Caco-2 (cell line): ENCODE measurements at regions not wholly inside any gene's neighbourhood (a gene's known extent, or its start where the extent isn't known, plus 50 kb on each side); places are given as distances from the start of the nearest gene placed in this dataset.

Experiments
- BruUV-seq: library from RNA; stranded (reverse); fragments of 400-500 nt; replicated peaks from 2 replicates; lab custom pipeline; 2021; lab: Mats Ljungman, UMichigan
- CTCF ChIA-PET: fragments of 300-600 bp; sonication (Branson Sonifier 250); formaldehyde crosslinking; loops from one replicate; lab custom pipeline; 2022; ENCODE audit warnings: antibody characterized with exemption; lab: Charles Lee
- POLR2A ChIA-PET: fragments of 300-600 bp; sonication (Branson Sonifier 250); formaldehyde crosslinking; loops from one replicate; lab custom pipeline; 2022; ENCODE audit warnings: antibody characterized with exemption; lab: Charles Lee
- DNase-seq, 2 experiments: peaks; one replicate each; pipeline versions ENCODE4 v3.0.0 to v3.0.0-alpha.2; 2020 to 2022
- H3K27me3 ChIP-seq: replicated peaks from 2 replicates; pipeline ENCODE4 v1.6.0; 2011; ENCODE audit warnings: low read length; ENCODE audit not compliant: control insufficient read depth, insufficient read depth
- H3K36me3 ChIP-seq: 2 replicates; pipeline ENCODE4 v1.5.1; 2011; ENCODE audit warnings: low read length; ENCODE audit not compliant: control insufficient read depth, insufficient read depth
- H3K4me1 ChIP-seq: fragments of 250-450 bp; sonication (Bioruptor Pico); 2 replicates; pipeline ENCODE4 v1.5.1; 2020; ENCODE audit warnings: mild to moderate bottlenecking
- H3K4me3 ChIP-seq: 2 replicates; pipeline ENCODE4 v1.5.1; 2011; ENCODE audit warnings: low read depth, mild to moderate bottlenecking, control low read depth, low read length
- H3K9me3 ChIP-seq: fragments of 250-450 bp; sonication (Bioruptor Pico); 2 replicates; pipeline ENCODE4 v1.5.1; 2020; ENCODE audit warnings: mild to moderate bottlenecking, moderate library complexity
- H3K27ac Mint-ChIP-seq: one replicate; pipeline ENCODE4 v1.8.0; 2022; ENCODE audit warnings: mixed read lengths; ENCODE audit not compliant: unreplicated experiment
- H3K27me3 Mint-ChIP-seq: one replicate; pipeline ENCODE4 v1.8.0; 2022; ENCODE audit warnings: mixed read lengths; ENCODE audit not compliant: insufficient read depth, unreplicated experiment
- H3K36me3 Mint-ChIP-seq: one replicate; pipeline ENCODE4 v1.8.0; 2022; ENCODE audit warnings: mild to moderate bottlenecking, mixed read lengths; ENCODE audit not compliant: insufficient read depth, unreplicated experiment
- H3K4me1 Mint-ChIP-seq: one replicate; pipeline ENCODE4 v1.8.0; 2022; ENCODE audit warnings: low read depth, mixed read lengths; ENCODE audit not compliant: unreplicated experiment
- H3K4me3 Mint-ChIP-seq: one replicate; pipeline ENCODE4 v1.8.0; 2022; ENCODE audit warnings: mild to moderate bottlenecking, moderate library complexity, mixed read lengths; ENCODE audit not compliant: unreplicated experiment
- H3K9me3 Mint-ChIP-seq: one replicate; pipeline ENCODE4 v1.8.0; 2022; ENCODE audit warnings: mixed read lengths; ENCODE audit not compliant: unreplicated experiment
- intact Hi-C: fragments of 100-400 bp; cut with micrococcal nuclease; formaldehyde crosslinking; loops from one replicate; pipeline ENCODE4 v1.10.0; 2022; ENCODE audit not compliant: unreplicated experiment
- TF ChIP-seq, protein P1 (sequence below), 2 experiments: fragments of 200-600 bp in 1 of 2; IDR thresholded peaks; 1 replicate in 1 of 2; 2 replicates in 1 of 2; pipeline versions ENCODE4 v1.5.1 to v1.8.0; 2011 to 2022; ENCODE audit warnings: antibody characterized with exemption in 1 of 2, control low read depth in 1 of 2, inconsistent platforms in 1 of 2, low read depth in 1 of 2, low read length in 1 of 2, mild to moderate bottlenecking in 1 of 2, moderate library complexity in 1 of 2; ENCODE audit not compliant: insufficient read depth in 1 of 2, severe bottlenecking in 1 of 2, unreplicated experiment in 1 of 2

DNA sequence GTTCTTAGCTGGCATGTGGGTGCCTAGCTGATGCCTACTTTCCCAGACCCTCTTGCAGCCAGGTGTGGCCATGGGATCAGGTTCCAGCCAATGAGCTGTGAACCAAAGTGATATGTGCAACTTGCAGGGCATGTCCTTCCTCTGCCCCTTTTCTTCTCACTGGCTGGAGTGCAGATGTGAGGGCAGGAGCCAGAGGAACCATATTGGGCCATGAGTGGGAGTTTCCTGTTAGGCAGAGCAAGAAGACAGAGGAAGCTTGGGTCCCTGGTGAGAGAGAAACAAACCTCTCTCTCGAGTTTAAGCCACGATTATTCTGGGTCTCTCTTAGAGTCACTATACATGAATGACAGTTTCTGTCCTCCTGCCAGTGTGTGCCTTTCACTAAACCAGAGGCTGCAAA, 120.4 kb upstream of the STX18 start:
- H3K4me3 ChIP-seq: no peak overlapping the region
- H3K36me3 ChIP-seq: no peaks in the 10 kb centered on the region
- H3K4me1 ChIP-seq: peaks cover 30% of the 10 kb centered on the region
- POLR2A ChIA-PET: no interaction called here
- Mint-ChIP-seq H3K27me3 (no peaks in the 10 kb centered on the region), H3K4me1 (peaks cover 33% of the 10 kb centered on the region), H3K9me3 (no peaks in the 10 kb centered on the region), H3K27ac (peak overlapping the region; percentile 36), H3K36me3 (peaks cover 6% of the 10 kb centered on the region), H3K4me3 (no peak overlapping the region)
- no peak for DNase-seq
- TF ChIP-seq, protein P1, sequence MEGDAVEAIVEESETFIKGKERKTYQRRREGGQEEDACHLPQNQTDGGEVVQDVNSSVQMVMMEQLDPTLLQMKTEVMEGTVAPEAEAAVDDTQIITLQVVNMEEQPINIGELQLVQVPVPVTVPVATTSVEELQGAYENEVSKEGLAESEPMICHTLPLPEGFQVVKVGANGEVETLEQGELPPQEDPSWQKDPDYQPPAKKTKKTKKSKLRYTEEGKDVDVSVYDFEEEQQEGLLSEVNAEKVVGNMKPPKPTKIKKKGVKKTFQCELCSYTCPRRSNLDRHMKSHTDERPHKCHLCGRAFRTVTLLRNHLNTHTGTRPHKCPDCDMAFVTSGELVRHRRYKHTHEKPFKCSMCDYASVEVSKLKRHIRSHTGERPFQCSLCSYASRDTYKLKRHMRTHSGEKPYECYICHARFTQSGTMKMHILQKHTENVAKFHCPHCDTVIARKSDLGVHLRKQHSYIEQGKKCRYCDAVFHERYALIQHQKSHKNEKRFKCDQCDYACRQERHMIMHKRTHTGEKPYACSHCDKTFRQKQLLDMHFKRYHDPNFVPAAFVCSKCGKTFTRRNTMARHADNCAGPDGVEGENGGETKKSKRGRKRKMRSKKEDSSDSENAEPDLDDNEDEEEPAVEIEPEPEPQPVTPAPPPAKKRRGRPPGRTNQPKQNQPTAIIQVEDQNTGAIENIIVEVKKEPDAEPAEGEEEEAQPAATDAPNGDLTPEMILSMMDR (IDR thresholded peaks at IDR 0.05; ENCODE audit: insufficient read depth in 1 of 2, low read depth in 1 of 2, low read length in 1 of 2, severe bottlenecking in 1 of 2, unreplicated experiment in 1 of 2): no peak
- no peaks in the 10 kb centered on the region for H3K9me3 ChIP-seq
- H3K27me3 ChIP-seq: no peaks in the 10 kb centered on the region
- no TSS peak for BruUV-seq
- intact Hi-C loops: loop anchor here (10.0 kb wide), 2 partner anchors 177 to 203 kb away; no protein-coding TSS in a partner anchor
- CTCF ChIA-PET: no interaction called here

DNA sequence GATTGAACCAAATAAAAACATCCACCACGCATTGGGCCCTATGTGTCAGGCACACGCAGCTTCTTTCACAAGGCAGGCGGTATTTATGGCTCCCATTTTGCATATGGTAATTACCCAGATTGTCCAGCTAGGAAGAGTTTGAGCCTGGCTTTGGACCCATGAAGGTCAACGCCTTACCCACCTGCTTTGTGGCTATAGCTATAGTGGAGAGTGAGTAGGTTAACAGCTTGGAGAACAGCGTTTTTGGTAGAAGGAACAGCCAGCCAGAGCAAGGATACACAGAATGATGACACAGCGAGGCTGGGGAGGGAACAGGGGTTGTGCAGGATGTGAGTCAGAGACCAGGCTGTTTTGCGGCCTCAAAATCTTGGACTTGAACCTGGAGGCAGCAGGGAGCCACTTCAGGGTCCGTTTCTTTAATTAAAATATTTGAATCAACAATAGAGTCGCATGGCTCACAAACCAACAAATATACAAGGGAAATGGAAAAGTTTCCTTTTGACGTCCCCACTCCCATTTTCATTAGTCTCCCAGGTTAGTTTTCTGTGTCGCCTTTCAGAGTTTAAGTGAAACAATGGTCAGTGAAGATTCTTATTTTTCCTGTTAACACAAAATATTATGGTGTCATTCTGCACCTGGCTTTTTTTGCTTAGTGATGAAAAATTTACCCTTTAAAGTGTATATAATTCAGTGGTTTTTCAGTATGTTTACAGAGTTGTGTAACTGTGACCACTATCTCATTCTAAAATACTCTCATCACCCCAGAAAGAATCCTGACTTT, 118.2 kb upstream of the STX18 start:
- Mint-ChIP-seq H3K4me3 (no peak overlapping the region), H3K4me1 (peaks cover 11% of the 10 kb centered on the region), H3K27me3 (no peaks in the 10 kb centered on the region), H3K27ac (peak overlapping the region; percentile 28), H3K9me3 (no peaks in the 10 kb centered on the region), H3K36me3 (no peaks in the 10 kb centered on the region)
- H3K9me3 ChIP-seq: no peaks in the 10 kb centered on the region
- intact Hi-C loops: loop anchor here (10.0 kb wide), 2 partner anchors 175 to 205 kb away; no protein-coding TSS in a partner anchor
- H3K27me3 ChIP-seq: no peaks in the 10 kb centered on the region
- ChIA-PET POLR2A (no interaction called here), CTCF (no interaction called here)
- no peaks in the 10 kb centered on the region for H3K36me3 ChIP-seq
- H3K4me1 ChIP-seq: peaks cover 15% of the 10 kb centered on the region
- TF ChIP-seq, protein P1 (IDR thresholded peaks at IDR 0.05; ENCODE audit: insufficient read depth in 1 of 2, low read depth in 1 of 2, low read length in 1 of 2, severe bottlenecking in 1 of 2, unreplicated experiment in 1 of 2): no peak
- no TSS peak for BruUV-seq
- DNase-seq: no peak
- no peak overlapping the region for H3K4me3 ChIP-seq

DNA sequence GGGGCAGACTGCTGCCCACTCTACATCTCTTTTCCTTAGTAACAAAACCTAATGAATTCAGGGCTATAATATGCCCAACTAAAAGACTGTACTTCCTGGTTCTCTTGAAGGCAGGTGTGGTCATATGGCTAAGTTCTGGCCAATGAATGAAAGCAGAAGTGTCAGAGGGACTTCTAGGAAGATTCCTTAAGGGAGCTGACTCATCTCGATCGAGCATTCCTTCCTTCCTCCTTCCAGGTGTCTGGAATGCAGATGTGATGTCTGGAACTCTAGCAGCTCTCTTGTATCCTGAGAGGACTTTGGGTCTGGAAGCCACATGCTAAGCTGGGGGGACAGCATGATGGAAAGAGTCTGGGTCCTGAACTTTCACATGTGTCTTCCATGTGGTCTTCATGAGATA, 116.2 kb upstream of the STX18 start:
- H3K9me3 Mint-ChIP-seq: no peaks in the 10 kb centered on the region
- peaks cover 6% of the 10 kb centered on the region for H3K4me1 Mint-ChIP-seq
- Histone ChIP-seq H3K36me3 (no peaks in the 10 kb centered on the region), H3K27me3 (no peaks in the 10 kb centered on the region), H3K4me3 (no peak overlapping the region), H3K4me1 (peaks cover 10% of the 10 kb centered on the region), H3K9me3 (no peaks in the 10 kb centered on the region)
- no peaks in the 10 kb centered on the region for H3K27me3 Mint-ChIP-seq
- intact Hi-C loops: no loop called here
- no TSS peak for BruUV-seq
- ChIA-PET CTCF (no interaction called here), POLR2A (no interaction called here)
- no peak overlapping the region for H3K4me3 Mint-ChIP-seq
- H3K36me3 Mint-ChIP-seq: no peaks in the 10 kb centered on the region
- no peak for DNase-seq
- peak overlapping the region; percentile 5 for H3K27ac Mint-ChIP-seq
- TF ChIP-seq, protein P1 (IDR thresholded peaks at IDR 0.05; ENCODE audit: insufficient read depth in 1 of 2, low read depth in 1 of 2, low read length in 1 of 2, severe bottlenecking in 1 of 2, unreplicated experiment in 1 of 2): no peak
